Neuronal stem cell (in vitro differentiated cells): ENCODE measurements at regions not wholly inside any gene's neighbourhood (a gene's known extent, or its start where the extent isn't known, plus 50 kb on each side); places are given as distances from the start of the nearest gene placed in this dataset.

ENCODE experiments used
- DNase-seq: peaks from one replicate; pipeline ENCODE4 v3.0.0-alpha.2; 2013; ENCODE audit warnings: low spot score
- H2AFZ ChIP-seq: one replicate; pipeline ENCODE4 v1.6.1; 2013; ENCODE audit warnings: mild to moderate bottlenecking, low read length, inconsistent platforms
- H2AK5ac ChIP-seq: 2 replicates; pipeline ENCODE4 v1.6.1; 2013; ENCODE audit warnings: low read depth, mild to moderate bottlenecking, inconsistent platforms, low read length, moderate library complexity, mixed read lengths
- H2BK120ac ChIP-seq: 2 replicates; pipeline ENCODE4 v1.6.1; 2013; ENCODE audit warnings: low read depth, mild to moderate bottlenecking, inconsistent platforms, low read length, moderate library complexity, mixed read lengths
- H2BK12ac ChIP-seq: one replicate; pipeline ENCODE4 v1.6.1; 2013; ENCODE audit warnings: low read length, inconsistent platforms
- H2BK15ac ChIP-seq: 2 replicates; pipeline ENCODE4 v1.6.1; 2013; ENCODE audit warnings: mild to moderate bottlenecking, low read length, inconsistent platforms, mixed read lengths
- H2BK5ac ChIP-seq: one replicate; pipeline ENCODE4 v1.6.1; 2013; ENCODE audit warnings: inconsistent platforms, mild to moderate bottlenecking, low read length, moderate library complexity
- H3K14ac ChIP-seq: one replicate; pipeline ENCODE4 v1.6.1; 2013; ENCODE audit warnings: low read length, inconsistent platforms
- H3K18ac ChIP-seq: 2 replicates; pipeline ENCODE4 v1.6.1; 2013; ENCODE audit warnings: low read length, inconsistent platforms
- H3K23ac ChIP-seq: 2 replicates; pipeline ENCODE4 v1.6.1; 2013; ENCODE audit warnings: low read depth, mild to moderate bottlenecking, mixed read lengths, low read length, inconsistent platforms; ENCODE audit not compliant: poor library complexity
- H3K27ac ChIP-seq: replicated peaks from 3 replicates; pipeline ENCODE4 v1.5.1; 2013; ENCODE audit warnings: low read length, inconsistent platforms
- H3K27me3 ChIP-seq, 3 experiments: 2 replicates each; pipeline ENCODE4 v1.6.1; 2013; ENCODE audit warnings: low read length in 3 of 3, mild to moderate bottlenecking in 2 of 3, inconsistent platforms in 1 of 3, low read depth in 1 of 3, mixed read lengths in 1 of 3, moderate library complexity in 1 of 3; ENCODE audit not compliant: control insufficient read depth in 3 of 3, insufficient read depth in 3 of 3
- H3K36me3 ChIP-seq, 2 donors: replicated peaks in 1 of 2; 2 replicates each; pipeline ENCODE4 v1.6.1; 2013; ENCODE audit warnings: low read length in 2 of 2; ENCODE audit not compliant: control insufficient read depth in 2 of 2, insufficient read depth in 2 of 2
- H3K4ac ChIP-seq: 2 replicates; pipeline ENCODE4 v1.6.1; 2013; ENCODE audit warnings: inconsistent platforms, mild to moderate bottlenecking, low read length, moderate library complexity
- H3K4me1 ChIP-seq, 2 donors: 1 replicate in 1 of 2; 2 replicates in 1 of 2; pipeline ENCODE4 v1.6.1; 2013; ENCODE audit warnings: low read length in 2 of 2, low read depth in 1 of 2; ENCODE audit not compliant: control insufficient read depth in 2 of 2, insufficient read depth in 1 of 2
- H3K4me2 ChIP-seq: one replicate; pipeline ENCODE4 v1.6.1; 2013; ENCODE audit warnings: mild to moderate bottlenecking, low read length, inconsistent platforms; ENCODE audit not compliant: insufficient read depth, poor library complexity, severe bottlenecking
- H3K4me3 ChIP-seq, 2 donors: 2 replicates each; pipeline ENCODE4 v1.5.1; 2013; ENCODE audit warnings: low read length in 2 of 2, mild to moderate bottlenecking in 2 of 2, inconsistent platforms in 1 of 2, moderate library complexity in 1 of 2
- H3K79me1 ChIP-seq: one replicate; pipeline ENCODE4 v1.6.1; 2013; ENCODE audit warnings: low read depth, mild to moderate bottlenecking, inconsistent platforms, low read length, moderate library complexity
- H3K9ac ChIP-seq: one replicate; pipeline ENCODE4 v1.6.1; 2013; ENCODE audit warnings: mild to moderate bottlenecking, low read depth, low read length, inconsistent platforms; ENCODE audit not compliant: poor library complexity
- H3K9me3 ChIP-seq, 2 donors: replicated peaks in 1 of 2; 2 replicates each; pipeline versions ENCODE3 to v1.6.1; 2013; ENCODE audit warnings: low read length in 2 of 2, mild to moderate bottlenecking in 2 of 2, inconsistent platforms in 1 of 2, low read depth in 1 of 2, mixed read lengths in 1 of 2, moderate library complexity in 1 of 2; ENCODE audit not compliant: control insufficient read depth in 2 of 2, insufficient read depth in 1 of 2
- H4K8ac ChIP-seq: one replicate; pipeline ENCODE4 v1.6.1; 2013; ENCODE audit warnings: low read depth, mild to moderate bottlenecking, inconsistent platforms, low read length, moderate library complexity
- H4K91ac ChIP-seq: one replicate; pipeline ENCODE4 v1.6.1; 2013; ENCODE audit warnings: low read length, low read depth, mild to moderate bottlenecking, inconsistent platforms; ENCODE audit not compliant: poor library complexity
- WGBS, 2 donors: extraction: QIAGEN DNeasy Blood & Tissue Kit; methylation state at CpG; one replicate each; pipeline ENCODE4 v1.1.7; 2013; ENCODE audit warnings: missing lambda C conversion rate in 2 of 2, mixed read lengths in 1 of 2; ENCODE audit not compliant: insufficient read length in 2 of 2, insufficient replicate concordance in 1 of 2; ENCODE audit errors: extremely low coverage in 2 of 2; 5-methylcytosine and 5-hydroxymethylcytosine counted together

- WGBS, 2 donors: no CpG with 5 or more reads among the region's 6 CpGs
- Histone ChIP-seq H3K4me2 (no peak overlapping the region), H3K4me3 (no peak overlapping the region), H3K18ac (no peak overlapping the region), H3K9ac (no peak overlapping the region), H2BK15ac (no peak overlapping the region), H3K36me3 (no peaks in the 10 kb centered on the region), H3K9me3 (no peaks in the 10 kb centered on the region), H3K14ac (no peak overlapping the region), H3K4me1 (peaks cover 0 to 1% of the 10 kb centered on the region in 2 donors), H2BK12ac (no peak overlapping the region), H4K91ac (no peak overlapping the region), H2BK5ac (no peak overlapping the region), H2AFZ (no peak overlapping the region), H3K23ac (no peak overlapping the region), H3K27me3 (peaks cover 0 to 5% (median 0%) of the 10 kb centered on the region in 3 experiments), H3K4ac (no peak overlapping the region), H3K79me1 (no peaks in the 10 kb centered on the region), H2BK120ac (no peak overlapping the region), H2AK5ac (no peak overlapping the region), H3K27ac (no peak overlapping the region), H4K8ac (no peak overlapping the region)
- no peak for DNase-seq
Measured at GRCh38 chr16:51034481-51035109, 116.5 kb downstream of the SALL1 start.

- Histone ChIP-seq H3K9ac (no peak overlapping the region), H2AK5ac (no peak overlapping the region), H3K9me3 (no peaks in the 10 kb centered on the region), H3K18ac (no peak overlapping the region), H3K4me3 (no peak overlapping the region), H3K14ac (no peak overlapping the region), H3K4ac (no peak overlapping the region), H3K4me1 (peaks cover 0 to 1% of the 10 kb centered on the region in 2 donors), H3K79me1 (no peaks in the 10 kb centered on the region), H3K27me3 (peaks cover 0 to 5% (median 0%) of the 10 kb centered on the region in 3 experiments), H2BK12ac (no peak overlapping the region), H3K27ac (no peak overlapping the region), H4K8ac (no peak overlapping the region), H4K91ac (no peak overlapping the region), H2BK120ac (no peak overlapping the region), H2BK5ac (no peak overlapping the region), H3K36me3 (no peaks in the 10 kb centered on the region), H2BK15ac (no peak overlapping the region), H3K4me2 (no peak overlapping the region), H2AFZ (no peak overlapping the region), H3K23ac (no peak overlapping the region)
- no CpG with 5 or more reads among the region's 4 CpGs for WGBS, 2 donors
- DNase-seq: no peak
Measured at GRCh38 chr16:51031598-51031997, 119.5 kb downstream of the SALL1 start.

GRCh38 chr16:51030516-51030915, 120.6 kb downstream of the SALL1 start:
- no peaks in the 10 kb centered on the region for H3K36me3 ChIP-seq
- no peak overlapping the region for H3K14ac ChIP-seq
- H4K91ac ChIP-seq: no peak overlapping the region
- H3K27me3 ChIP-seq: peaks cover 0 to 7% (median 0%) of the 10 kb centered on the region in 3 experiments
- no peak for DNase-seq
- H3K27ac ChIP-seq: no peak overlapping the region
- H3K4ac ChIP-seq: no peak overlapping the region
- no peak overlapping the region for H2BK5ac ChIP-seq
- no peak overlapping the region for H2BK120ac ChIP-seq
- no peaks in the 10 kb centered on the region for H3K9me3 ChIP-seq
- peak overlapping the region; percentile 63 for H2BK12ac ChIP-seq
- no peak overlapping the region for H3K23ac ChIP-seq
- no peak overlapping the region for H2AK5ac ChIP-seq
- H3K79me1 ChIP-seq: no peaks in the 10 kb centered on the region
- H2AFZ ChIP-seq: no peak overlapping the region
- no peak overlapping the region for H3K4me3 ChIP-seq
- peaks cover 0 to 1% of the 10 kb centered on the region in 2 donors for H3K4me1 ChIP-seq
- no CpG with 5 or more reads among the region's 4 CpGs for WGBS, 2 donors
- no peak overlapping the region for H3K4me2 ChIP-seq
- H3K9ac ChIP-seq: no peak overlapping the region
- no peak overlapping the region for H4K8ac ChIP-seq
- H3K18ac ChIP-seq: peak overlapping the region; percentile 50
- no peak overlapping the region for H2BK15ac ChIP-seq

GRCh38 chr16:51025588-51026290, 125.3 kb downstream of the SALL1 start:
- no peak for DNase-seq
- peaks cover 2 to 3% of the 10 kb centered on the region in 2 donors for H3K4me1 ChIP-seq
- no peaks in the 10 kb centered on the region for H3K79me1 ChIP-seq
- no peak overlapping the region for H3K27ac ChIP-seq
- no peak overlapping the region for H3K4ac ChIP-seq
- no peak overlapping the region for H3K14ac ChIP-seq
- H3K9me3 ChIP-seq: peaks cover 0 to 2% of the 10 kb centered on the region in 2 donors
- no peak overlapping the region for H2BK15ac ChIP-seq
- H3K4me2 ChIP-seq: no peak overlapping the region
- H2BK12ac ChIP-seq: no peak overlapping the region
- peaks cover 0 to 14% (median 0%) of the 10 kb centered on the region in 3 experiments for H3K27me3 ChIP-seq
- H4K91ac ChIP-seq: no peak overlapping the region
- H3K36me3 ChIP-seq: no peaks in the 10 kb centered on the region
- no peak overlapping the region for H2BK120ac ChIP-seq
- H2AK5ac ChIP-seq: no peak overlapping the region
- no peak overlapping the region for H2AFZ ChIP-seq
- no peak overlapping the region for H3K4me3 ChIP-seq
- H2BK5ac ChIP-seq: no peak overlapping the region
- H3K18ac ChIP-seq: no peak overlapping the region
- H3K23ac ChIP-seq: no peak overlapping the region
- H3K9ac ChIP-seq: no peak overlapping the region
- no CpG with 5 or more reads among the region's 4 CpGs for WGBS, 2 donors
- H4K8ac ChIP-seq: no peak overlapping the region
